GM21423 (cell line): ENCODE measurements at regions not wholly inside any gene's neighbourhood (a gene's known extent, or its start where the extent isn't known, plus 50 kb on each side); places are given as distances from the start of the nearest gene placed in this dataset.
"Not testable (repeated sequence)": the region's sequence is repeated elsewhere in the genome, so short reads cannot be mapped to it uniquely, and the experiment has no call there.

Experiments
- ATAC-seq: cut with Tn5 transposase; IDR thresholded peaks from one replicate; pipeline ENCODE4 v1.9.1; 2021; ENCODE audit warnings: mild to moderate bottlenecking, moderate library complexity; ENCODE audit not compliant: unreplicated experiment

GRCh38 chr14:34381304-34381703, 80.7 kb downstream of the SPTSSA start:
- not testable (repeated sequence) for ATAC-seq

DNA sequence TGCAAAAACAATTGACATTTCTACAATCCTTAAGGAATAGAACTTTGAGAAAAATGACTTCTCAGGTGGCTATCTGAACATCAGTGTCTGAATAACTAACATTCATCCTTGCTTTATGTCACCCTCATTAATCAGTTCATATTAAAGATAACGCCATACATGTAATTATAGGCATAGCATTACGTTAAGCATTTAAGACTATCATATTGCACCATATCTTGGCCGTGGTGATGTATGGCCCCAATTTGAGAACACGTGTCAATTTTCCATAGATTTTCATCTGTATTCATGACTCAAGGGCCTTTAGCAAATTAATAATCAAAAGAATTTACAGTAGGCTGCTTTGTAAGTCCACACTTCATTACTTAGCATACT, 81.6 kb downstream of the SPTSSA start:
- ATAC-seq: no peak

DNA sequence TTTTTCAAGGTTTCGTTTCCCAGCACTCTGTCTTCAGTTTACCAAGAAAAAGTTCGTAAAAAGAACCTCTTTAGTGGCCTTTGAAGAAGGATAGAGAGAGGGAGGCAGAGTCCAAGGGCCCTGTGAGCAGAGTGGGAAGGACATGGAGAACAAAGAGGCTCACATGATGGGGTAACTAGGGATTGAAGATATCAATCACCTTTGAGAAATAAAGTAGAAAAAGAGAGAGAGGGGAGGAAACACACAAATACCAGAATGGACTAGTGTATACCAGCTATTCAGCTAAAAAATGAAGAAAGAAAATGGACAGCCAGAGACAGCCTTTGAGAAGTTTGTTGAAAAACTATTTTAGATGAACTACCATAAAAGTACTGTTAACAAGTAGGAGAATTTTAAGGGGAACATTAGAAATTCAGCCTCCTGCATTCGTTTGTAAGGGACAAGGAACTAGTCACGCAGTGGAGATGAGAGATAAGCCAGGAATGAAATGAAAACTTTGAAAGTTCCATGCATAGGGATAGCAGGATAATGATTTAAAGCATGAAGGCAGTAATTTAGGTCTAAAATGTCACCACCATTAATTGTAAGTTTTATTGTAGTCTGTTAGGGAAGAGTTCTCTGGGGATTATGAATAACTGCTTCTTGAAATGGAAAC, 82.1 kb downstream of the SPTSSA start:
- no peak for ATAC-seq

- ATAC-seq: no peak
These were observed 85.3 kb downstream of the SPTSSA start for GRCh38 chr14:34376649-34377267.

GRCh38 chr14:34374998-34375740, 86.9 kb downstream of the SPTSSA start:
- ATAC-seq: no peak

GRCh38 chr14:34373191-34373590, 88.8 kb downstream of the SPTSSA start:
- no peak for ATAC-seq

- no peak for ATAC-seq
These were observed 89.3 kb downstream of the SPTSSA start for GRCh38 chr14:34372786-34373185.

DNA sequence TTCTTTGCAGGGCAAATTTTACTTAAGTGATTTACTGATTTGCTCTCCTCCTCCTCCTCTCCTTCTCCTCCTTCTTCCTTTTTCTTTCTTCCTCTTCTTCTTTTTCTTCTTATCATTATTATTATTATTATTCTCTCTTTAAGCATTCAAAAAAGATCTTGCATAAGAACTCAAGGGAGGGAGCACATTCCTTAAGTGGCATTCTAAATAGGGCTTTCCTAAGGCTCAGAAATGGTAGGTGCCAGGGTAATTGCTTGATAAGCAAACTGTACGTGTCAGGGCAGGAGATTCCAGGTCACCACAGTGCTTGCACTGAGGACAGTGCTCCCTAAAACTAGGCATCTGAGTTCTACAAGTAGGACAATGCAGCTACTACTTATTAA, 92.4 kb downstream of the SPTSSA start:
- ATAC-seq: no peak

- ATAC-seq: no peak
These were observed 92.9 kb downstream of the SPTSSA start for GRCh38 chr14:34368971-34369647.

DNA sequence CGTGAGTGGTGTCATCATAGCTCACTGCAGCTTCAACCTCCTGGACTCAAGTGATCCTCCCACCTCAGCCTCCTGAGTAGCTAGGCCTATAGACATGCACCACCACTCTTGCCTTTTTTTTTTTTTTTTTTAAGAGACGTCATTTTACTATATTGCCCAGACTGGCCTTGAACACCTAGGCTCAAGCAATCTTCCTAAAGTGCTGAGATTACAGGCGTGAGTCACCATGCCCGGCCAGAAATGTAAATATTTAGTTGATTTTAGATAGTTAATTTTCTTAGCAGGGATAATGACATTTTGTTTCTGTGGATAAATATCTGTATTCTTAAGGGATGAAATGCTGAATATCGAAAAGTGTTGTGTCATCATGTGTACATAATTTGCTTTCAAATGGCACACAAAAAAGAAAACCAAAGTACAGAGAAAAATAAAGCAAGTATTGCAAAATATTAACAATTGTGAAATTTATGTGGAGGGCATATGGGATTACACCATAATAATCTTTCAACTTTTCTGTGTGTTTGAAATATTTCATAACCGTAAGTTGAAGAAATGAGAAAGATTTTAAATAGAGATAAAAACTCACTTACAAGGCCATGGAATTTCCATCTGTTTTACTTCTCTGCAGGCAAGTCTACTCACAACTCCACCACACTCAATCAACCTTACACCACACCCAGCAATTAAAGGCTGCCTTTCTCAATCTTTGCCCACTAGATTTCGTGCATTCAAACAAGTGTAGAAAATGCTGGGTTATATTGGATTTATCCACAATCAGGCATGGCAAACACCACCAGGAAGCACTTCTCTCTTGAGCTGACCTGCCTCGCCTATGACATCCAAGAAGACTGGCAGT, 93.7 kb downstream of the SPTSSA start:
- no peak for ATAC-seq

DNA sequence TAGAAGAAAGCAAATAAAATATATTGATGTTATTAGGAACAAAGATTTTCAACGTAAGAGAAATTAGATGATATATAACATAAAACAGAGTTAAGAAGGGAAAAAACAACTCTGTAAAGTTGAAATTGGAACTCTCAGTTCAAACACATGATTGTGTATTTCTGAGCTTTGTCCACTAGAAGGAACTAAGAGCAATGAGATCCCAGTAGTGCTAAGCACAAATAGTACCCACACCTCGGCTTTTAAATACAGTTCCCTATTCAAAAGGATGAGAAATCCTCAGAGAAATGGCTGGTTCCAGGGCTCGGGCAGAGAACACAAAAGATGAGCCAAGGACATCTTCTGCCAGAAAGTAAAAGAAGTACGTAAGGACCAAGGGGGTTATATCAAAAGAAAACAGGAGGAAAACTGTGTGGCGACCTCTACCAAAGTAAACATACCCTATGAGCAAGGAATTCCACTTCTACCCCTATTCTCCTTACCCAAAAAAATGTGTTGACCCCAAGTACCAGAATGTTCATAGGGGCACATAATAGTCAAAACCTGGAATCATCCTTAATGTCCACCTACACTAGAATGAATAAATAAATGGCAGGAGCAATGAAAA, 96.6 kb downstream of the SPTSSA start:
- ATAC-seq: no peak

GRCh38 chr14:34364201-34364600, 97.8 kb downstream of the SPTSSA start:
- ATAC-seq: no peak

DNA sequence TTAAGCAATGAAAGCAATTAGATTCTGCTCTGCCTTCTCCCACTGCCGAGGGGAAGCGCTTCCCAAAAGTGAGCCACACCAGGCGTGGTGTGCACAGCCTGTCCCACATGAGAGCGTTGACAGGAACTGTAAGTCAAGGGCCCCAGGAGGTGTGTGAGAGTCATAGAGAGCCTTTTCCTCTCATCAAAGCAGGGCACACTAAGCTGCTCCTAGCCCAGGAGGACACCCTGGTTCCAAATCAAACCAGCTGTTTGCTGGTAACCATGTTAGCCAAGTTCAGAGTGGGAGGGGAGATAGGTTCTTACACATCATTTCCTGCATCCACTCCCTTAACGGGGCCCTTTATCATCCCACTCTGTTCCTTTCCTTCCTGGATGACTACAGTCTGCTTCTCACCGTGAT, 98.3 kb downstream of the SPTSSA start:
- no peak for ATAC-seq

DNA sequence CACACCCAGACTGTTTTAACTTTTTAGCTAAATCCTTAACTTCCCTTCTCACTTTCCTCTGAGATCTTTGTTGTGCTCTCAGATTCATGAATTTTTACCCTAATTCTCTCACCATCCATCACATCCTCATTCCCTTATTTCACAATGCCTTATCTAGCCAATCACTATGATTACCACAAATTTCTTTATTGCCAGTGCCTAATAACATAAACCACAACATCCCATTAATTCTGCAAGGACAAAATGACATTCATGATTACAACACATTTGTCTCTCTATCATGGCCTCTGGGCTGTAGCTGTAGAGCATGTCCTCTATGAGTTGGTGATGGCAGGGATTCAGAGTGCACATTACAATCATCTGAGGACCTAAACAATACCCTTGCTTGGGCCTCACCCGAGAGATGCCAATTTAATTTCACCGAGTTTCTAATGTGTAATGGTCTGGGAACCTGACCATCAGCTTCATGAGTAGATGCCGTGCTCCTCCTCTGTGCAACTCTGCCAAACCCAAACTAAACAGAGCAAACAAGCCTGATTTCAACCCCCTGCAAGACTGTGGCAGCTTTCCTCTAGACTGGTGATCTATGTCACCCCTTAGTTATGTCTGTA, 99.3 kb downstream of the SPTSSA start:
- ATAC-seq: no peak

- ATAC-seq: no peak
These were observed 100.5 kb downstream of the SPTSSA start for GRCh38 chr14:34361504-34362011.

DNA sequence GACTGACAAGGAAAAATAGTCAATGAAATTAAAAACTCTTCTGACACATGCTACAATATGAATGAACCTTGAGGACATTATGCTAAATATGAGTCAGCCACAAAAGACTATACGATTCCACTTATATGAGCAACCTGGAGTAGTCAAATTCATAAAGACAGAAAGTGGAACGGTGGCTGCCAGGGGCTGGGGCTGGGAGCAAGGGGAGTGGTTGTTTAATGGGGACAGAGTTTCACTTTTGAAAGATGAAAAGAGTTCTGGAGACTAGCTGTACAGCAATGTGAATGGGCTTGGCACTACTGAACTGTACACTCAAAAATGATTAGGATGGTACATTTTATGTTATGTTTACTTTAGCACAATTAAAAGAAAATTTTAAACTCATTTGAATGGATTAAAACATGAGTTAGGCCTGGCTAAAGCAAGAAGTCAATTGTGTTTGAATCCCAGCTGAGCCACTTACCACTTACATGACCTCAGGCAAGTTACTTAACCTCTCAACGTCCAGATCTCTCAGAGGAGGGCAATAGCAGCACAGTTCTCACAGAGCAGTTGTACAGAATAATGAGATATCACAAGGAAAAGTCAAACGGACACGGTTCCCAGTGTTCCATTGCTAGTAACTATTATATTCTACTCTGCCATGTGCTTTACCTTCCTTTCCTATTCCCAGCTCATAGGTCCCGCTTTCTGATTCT, 102.5 kb downstream of the SPTSSA start:
- ATAC-seq: no peak

- ATAC-seq: no peak
These were observed 105.8 kb downstream of the SPTSSA start for GRCh38 chr14:34356264-34356654.

DNA sequence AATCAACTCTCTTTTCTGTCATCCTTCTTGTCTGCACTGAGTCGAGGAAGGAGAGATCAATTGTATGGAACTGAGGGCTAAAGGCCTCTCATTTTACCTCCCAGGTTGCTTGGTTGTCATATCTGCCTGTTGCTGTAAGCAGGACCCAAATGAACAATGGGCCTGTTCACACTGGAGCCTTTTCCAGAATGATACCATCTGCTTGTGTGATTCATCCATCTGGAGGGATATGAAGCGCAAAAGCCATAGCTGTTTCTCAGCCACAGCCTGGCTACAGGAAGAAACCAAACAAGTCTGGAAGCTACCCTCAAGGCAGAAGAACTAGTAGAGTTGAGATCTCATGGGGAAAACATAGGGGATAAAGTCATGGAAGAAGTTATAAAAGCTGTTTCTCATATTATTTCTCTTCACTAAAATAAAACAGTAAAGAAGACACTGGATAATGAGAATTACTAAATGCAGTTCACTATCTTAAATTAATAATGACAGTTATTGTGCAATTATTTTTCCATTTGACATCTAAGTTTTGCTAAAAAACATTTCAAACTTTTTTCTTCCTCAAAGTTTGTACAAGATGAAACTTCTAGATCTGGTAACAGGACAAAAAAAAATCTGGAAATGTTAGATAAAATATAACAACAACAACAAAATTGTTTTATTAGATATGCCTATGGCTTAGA, 106.3 kb downstream of the SPTSSA start:
- no peak for ATAC-seq

- ATAC-seq: no peak
These were observed 107.5 kb downstream of the SPTSSA start for GRCh38 chr14:34354556-34354955.
